ENCODE measurements at regions not wholly inside any gene's neighbourhood (a gene's known extent, or its start where the extent isn't known, plus 50 kb on each side); places are given as distances from the start of the nearest gene placed in this dataset.

DNA sequence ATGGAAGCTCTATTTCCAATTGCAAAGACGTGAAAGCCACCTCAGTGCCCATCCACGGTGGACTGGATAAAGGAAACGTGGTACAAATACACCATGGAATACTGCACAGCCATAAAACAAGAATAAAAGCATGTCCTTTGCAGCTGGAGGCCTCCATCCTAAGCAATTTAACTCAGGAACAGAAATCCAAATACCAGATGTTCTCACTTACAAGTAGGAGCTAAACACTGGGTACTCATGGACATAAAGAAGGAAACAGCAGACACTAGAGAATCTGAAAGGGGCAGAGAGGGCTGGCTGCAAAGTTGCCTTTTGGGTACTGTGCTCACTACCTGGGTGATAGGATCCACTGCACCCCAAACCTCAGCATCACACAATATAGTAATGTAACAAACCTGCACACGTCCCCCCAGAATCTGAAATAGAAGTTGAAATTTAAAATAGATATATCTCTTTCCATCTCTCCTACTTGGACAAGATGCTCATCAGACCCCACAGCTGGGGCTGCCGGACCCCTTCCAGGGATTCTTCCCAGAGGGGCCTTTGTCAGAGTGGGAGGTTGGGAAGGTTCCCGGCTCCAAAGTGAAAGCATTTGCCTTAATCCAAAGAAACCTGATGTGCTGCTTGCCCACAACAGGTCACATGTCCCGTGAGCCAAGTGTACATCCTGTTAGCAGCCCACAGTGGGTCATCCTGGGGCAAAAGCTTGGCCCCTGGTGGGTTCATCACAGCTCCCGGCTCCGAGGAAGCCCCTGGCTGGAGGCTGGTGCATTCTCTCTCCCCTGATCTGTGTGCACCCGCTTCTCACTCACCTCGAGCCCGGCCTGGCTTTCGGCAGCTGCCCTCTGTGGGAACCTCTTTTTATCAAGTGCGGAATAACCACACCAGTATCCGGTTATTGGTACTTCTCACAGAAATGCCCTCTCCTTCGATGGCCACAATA, 172.3 kb upstream of the PPP2R2D start:
- DNase-seq (ENCODE audit: low read depth in 1 of 2, low spot score in 1 of 2): no peak

DNA sequence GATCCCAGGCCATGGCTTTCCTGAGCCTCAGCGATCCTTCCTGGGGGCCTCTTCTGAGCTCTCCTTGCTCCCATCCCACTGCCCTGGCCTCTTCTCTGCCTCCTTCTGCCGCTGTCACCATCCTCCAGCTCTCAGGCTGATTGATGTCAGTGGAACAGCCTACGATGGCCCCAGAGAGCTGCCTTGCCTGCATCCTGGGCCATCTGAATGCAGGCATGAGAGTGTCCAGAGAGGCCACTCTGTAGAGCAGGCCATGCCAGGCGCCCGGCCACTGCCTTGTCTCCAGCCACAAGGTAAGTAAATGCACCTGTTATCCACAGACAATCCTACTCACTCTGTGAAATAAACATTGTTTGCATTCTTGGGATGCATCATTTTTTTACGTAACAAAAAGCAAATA, 171.4 kb upstream of the PPP2R2D start:
- DNase-seq (ENCODE audit: low read depth in 1 of 2, low spot score in 1 of 2): no peak

DNA sequence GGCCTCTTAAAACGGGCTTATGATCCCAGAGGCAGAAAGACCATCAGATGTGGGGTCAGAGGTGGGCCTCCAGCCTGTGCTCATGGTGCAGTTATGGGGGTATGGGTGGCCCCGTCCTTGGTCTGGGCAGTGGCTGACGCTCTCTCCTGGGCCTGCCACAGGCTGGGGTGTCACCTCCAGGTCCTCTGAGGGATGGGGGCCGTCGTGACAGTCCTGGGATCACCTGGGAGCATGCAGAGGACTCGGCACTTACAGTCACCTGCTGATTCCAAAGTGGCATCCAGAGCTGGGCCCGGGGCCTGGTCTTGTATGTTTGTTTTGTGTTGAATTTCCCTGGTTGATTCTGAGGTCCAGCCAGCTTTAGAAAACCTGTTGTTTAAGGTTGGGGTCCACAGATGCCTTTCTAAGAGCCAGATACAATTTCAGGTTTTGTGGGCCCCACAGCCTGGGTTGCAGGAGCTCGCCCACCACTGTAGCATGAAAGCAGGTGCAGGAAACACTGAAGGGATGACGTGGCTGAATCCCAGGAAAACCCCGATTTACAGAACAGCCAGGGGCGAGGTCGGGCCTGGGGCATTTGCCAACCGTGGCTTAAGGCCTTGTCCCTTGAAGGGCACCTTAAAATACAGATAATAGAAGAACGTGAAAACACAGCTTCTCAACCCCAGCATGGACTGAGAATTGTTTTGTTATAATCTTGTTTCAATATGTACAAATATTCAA, 170.7 kb upstream of the PPP2R2D start:
- no peak for DNase-seq (ENCODE audit: low read depth in 1 of 2, low spot score in 1 of 2)

DNA sequence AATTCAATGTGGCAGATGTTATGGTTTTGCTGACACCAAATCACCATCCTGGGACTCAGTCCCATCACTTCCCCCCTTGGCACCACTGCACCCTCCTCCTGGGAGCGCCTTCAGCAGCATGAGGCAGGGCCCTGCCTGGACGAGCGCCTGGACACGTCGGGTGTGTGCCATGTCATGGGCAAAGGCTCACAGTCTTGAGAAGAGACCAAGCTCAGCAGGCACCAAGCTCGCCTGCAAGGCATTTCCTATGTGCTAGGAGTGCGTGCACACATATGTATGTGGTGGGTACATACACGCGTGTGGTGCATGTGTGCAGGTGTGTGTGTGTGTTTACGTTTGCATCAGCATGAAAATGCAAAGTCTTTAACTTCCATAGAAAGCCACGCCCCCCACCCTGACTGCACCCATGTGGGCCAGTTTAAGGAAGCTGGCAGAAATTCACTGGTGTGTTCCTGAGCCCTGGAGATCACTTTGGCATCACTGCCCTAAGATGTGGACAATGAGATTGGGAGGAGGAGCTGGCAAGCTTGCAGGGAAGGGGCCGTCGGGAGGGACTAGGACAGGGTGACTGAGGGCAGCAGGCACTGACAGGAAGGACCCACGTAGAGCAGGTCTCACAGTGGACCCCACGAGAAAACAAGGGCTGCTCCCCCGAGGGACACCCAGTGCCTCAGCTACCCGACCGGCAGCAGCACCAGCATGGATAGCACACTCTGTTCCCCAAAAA, 169.9 kb upstream of the PPP2R2D start:
- no peak for DNase-seq (ENCODE audit: low read depth in 1 of 2, low spot score in 1 of 2)

DNA sequence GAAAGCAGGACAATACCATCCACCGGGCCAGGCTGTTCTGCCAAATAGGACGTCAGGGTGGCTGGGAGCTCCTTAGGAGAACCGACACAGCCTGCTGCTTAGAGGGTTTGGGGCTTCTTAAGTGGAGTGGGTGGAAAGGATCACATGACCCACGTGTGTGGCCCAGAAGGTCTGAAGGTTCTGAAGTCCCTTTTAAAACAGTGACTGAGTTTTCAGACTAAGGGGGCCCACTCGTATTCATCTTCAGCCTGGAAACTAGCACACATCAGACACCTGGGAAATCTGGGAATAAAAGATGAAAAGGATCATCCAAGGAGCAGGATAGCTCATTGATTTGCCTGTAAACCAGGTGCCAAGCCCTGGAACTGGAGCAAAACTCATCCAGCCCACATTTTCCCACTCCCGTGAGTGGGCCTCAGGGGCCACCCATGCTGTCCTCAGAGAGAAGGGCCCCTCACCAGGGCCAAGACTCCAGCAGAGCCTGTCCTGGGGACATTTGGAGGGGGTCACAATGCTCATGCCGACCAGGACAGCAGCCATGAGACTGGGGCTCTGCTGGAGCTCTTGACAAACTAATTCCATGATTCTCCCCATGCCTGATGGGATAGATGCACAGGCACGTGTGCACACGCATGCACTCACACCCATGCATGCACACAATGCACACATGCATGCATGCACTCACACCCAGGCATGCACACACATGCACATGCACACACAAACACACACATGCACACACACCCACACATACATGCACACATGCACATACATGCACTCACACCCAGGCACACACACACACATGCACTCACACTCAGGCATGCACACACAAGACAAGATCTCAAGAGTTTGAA, 168.8 kb upstream of the PPP2R2D start:
- no peak for DNase-seq (ENCODE audit: low read depth in 1 of 2, low spot score in 1 of 2)

DNA sequence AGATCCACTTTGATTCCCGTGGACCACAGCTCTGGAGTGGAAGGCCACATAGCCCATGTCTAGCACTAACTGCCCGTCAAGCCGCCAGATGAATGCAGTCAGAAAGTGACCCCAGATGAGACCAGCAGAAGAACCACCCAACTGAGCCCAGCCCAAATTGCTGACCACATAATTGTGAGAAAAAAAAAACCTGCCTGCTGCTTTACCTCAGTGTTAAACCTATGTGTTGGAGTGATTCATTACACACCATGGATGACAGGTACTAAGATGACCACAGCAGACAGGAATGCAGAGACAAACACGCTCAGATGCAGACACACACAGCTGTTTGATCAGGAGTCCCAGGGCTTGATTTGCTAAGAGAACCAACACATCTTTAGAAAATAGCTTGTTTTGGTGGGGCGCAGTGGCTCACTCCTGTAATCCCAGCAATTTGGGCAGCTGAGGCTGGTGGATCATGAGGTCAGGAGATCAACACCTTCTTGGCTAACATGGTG, 168.1 kb upstream of the PPP2R2D start:
- DNase-seq (ENCODE audit: low read depth in 1 of 2, low spot score in 1 of 2): no peak

DNA sequence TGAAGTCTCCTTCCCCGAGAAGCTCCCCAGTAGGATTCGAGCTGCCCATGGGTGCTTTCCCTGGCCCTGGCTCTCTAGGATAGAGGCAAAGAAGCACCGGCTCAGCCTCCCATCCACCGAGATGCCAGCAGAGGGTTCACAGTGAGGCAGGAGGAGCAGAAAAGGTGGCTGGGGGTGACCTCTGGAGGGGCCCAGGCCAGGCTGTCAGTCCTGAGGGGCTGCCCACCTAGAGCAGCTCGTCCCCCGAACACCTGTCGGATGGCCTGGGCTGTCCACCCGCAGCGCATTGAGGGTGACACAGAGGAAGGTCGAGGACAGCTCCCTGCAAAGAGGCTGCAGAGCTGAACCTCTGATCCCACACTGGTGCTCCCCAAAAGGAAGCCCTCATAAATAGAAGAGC, 167.2 kb upstream of the PPP2R2D start:
- no peak for DNase-seq (ENCODE audit: low read depth in 1 of 2, low spot score in 1 of 2)

DNA sequence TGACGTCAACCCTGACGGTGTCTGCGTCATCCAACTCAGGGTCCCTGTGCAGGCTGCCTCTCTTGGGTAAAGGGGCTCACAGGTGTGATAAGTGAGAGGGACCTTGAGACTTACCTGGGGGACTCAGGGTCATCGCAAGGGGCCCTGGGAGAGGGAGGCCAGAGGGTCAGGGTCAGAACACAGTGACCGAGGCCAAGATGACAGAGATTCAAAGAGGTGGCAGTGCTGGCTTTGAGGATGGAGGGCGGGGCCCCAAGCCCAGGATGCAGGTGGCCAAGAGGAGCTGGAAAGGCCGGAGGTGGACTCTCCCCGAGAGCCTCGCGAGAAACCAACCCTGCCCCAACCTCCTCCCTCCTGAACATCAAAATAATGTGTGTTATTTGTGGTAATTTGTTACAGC, 165.2 kb upstream of the PPP2R2D start:
- DNase-seq (ENCODE audit: low read depth in 1 of 2, low spot score in 1 of 2): no peak

DNA sequence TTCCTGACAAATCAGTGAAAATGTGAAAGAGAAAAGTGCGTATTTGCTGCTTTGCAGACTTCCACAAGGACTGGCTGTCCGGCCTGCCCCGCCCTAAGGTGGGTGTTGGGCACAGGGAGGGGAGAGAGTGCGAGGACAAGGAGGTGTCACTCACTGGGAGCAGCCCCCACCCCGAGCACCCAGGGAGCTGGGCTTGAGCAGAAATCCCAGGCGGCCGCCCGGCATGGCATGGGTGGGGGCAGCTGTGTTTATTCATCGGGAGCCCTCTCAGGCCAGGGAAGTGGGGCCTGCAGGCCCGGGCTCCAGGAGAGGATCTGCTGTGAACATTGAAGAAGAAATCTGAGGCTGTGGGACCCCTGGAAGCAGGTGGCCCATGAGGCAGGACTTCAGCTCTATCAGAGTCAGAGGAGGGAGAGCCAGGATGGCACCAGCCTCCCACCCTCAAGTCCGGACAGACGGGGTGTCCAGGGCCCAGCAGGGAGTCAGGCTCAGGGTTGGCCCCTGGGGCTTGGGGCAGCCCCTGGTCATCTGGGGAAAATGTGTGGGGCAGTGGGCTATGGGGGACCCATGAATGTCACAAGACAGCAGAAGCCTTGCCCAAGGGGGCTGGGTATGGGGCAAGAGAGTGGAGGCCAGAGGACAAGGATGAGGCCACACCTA, 164.4 kb upstream of the PPP2R2D start:
- no peak for DNase-seq (ENCODE audit: low read depth in 1 of 2, low spot score in 1 of 2)

DNA sequence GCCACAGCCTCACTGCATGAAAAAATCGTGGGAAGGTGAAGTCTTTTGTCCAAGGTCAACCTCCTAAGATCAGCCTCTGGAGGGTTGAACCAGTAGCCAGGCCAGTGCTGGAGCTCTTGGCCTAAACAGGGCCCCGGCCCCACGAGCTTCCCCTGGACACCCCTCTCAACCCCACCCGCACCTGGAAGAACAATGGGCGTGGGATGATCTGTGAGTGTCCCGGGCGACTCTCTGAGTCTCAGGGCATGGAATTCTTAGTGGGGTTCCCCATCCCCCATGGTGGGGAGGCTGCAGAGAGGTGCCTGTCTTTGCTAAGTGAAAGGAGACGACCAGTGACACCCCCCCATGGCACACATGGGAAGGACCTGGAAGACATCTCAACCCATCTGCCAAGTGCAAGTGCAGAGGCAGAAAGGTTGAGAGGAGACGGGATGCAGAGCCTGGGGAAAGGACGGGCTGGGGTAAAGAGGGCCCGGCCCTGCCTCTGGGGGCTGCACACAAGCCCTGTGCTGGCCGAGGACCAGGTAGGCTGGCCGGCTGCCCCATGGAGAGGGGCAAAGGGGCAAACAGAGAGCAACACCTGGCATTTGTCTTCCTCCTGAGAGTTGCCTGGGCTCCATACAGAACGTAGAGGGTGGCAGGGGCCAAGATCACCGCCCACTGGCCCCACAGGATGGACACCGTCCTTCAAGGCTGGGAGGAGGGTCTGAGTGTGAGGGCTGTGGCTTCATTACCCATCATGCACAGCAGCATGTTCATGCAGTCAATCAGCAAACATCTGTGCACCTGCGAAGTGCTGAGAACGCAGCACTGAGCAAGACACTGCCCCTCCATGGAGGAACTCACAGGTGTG, 163.0 kb upstream of the PPP2R2D start:
- no peak for DNase-seq (ENCODE audit: low read depth in 1 of 2, low spot score in 1 of 2)

DNA sequence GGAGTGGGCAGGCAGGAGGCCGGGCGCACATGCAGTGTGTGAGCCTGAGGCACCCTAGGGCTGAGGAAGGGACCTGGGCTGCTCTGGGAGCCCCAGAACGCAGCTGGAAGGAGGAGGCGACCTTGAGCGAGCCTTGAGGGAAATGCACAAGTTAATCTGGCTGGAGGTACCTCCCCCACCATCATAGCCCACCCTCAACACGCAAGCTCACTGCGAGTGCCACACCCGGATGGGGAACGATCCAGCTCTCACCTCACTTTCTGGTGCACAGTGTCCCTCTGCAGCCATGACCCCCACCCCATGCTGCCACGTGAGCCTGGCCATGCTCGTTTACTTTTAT, 162.4 kb upstream of the PPP2R2D start:
- no peak for DNase-seq (ENCODE audit: low read depth in 1 of 2, low spot score in 1 of 2)

DNA sequence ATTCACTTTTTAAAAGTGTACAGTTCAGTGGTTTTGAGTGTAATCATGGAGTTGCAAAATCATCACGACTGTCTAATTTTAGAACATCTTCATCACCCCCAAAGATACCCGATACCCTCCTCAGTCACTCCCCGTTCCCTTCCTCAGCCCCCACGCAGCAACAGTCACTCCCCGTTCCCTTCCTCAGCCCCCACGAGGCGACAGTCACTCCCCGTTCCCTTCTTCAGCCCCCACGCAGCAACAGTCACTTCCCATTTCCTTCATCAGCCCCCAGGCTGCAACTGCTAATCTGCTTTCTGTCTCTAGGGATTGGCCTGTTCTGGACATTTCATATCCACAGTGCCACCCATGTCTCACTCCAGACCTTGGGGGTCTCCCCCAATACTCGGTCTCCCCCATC, 161.6 kb upstream of the PPP2R2D start:
- no peak for DNase-seq (ENCODE audit: low read depth in 1 of 2, low spot score in 1 of 2)

DNA sequence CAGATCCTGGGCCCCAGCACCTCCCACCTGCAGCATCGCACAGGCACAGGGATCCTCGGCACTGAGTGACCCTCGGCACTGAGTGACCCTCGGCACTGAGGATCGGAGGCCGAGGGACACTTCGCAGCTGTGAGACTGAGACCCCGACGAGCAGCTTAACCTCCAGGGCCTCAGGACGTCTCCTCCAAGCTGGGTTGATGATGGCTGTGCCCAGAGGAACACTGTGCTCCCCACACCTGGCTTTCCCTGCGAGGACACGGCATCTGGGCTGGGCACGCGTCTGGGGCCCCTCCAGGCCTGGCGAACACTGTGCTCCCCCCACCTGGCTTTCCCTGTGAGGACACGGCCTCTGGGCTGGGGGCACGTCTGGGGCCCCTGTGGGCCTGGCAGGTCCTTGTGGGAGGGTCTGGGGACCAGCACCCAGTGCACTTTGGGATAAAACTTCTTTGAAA, 158.3 kb upstream of the PPP2R2D start:
- no peak for DNase-seq (ENCODE audit: low read depth in 1 of 2, low spot score in 1 of 2)

DNA sequence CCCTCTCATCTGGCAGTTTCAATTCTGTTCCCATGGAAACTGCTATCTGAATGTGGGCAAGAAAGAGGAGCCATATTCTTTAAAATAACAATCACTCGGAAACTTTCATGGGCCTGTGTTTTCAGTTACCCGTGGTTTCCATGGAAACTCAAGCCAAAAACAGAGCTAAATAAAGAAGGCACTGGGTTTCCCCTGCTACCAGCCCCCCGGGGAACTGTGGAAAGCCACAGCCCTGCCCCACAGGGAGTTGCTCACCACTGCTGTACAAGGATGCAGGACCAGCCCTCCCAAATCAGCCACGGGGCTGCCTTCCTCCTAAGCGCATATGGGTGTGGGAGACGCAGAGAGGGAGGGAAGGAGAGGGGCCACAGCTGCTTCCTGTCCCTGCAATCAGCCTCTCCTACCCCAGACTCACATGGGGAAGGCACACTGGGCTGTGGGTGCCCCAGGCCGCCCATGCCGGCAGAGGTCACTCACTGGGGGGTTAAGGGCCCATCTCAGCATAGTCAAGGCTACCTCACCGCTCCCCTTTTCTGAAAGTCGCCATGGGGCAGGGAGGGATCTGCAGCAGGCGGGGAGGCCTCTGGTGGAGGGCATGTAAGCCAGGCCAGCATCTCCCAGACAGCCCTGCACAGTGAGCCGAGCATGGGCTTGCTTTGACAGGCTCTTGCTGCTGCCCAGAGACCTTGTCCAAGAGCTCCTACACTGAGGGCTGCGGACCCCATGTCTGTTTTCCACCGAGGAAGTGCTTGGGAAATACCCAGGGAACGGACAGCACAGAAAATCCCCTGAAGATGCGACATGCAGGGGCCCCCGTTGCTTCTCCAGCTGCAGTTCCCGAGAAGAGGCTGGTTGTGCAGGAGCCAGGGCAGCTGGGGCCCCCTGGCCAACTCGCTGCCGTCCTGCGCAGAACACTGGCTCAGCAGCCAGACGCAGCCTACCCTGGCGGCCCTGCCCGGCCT, 157.3 kb upstream of the PPP2R2D start:
- no peak for DNase-seq (ENCODE audit: low read depth in 1 of 2, low spot score in 1 of 2)

DNA sequence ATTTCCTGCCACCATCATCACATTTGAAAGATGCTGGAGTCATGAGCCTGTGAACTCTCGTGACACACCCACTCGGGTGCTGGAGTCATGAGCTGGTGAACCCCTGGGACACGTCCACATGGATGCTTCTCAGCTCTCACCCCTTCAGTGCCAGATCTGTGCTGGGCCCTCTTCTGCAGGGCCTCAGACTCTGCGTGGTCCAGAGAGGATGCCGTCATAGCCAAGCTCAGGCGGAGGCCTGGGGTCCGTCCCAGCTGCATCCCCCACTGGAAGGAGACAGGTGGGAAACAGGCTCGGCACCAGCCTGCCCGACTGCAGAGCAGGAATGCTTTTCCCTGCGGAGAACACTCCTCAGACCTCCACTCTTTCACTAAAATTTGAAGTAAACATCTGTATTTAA, 156.5 kb upstream of the PPP2R2D start:
- no peak for DNase-seq (ENCODE audit: low read depth in 1 of 2, low spot score in 1 of 2)

DNA sequence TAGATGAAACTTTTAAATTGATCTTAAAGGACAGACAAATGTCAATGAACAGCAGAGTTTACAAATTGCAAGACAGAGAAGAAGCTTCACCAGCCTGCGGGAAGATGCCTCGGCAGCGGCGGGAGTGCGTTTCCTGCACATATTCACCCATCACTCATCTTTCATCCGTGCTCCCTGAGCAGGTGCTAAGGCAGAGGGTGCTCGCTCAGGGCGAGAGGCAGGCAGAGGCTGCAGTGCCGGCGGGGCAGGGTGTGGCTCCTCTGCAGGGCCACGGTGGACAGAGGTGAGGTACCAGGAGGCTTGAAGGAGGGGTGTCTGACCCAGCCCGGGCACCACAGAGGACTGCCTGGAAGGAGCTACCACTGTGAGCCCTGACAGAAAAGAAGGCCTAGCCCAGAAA, 155.2 kb upstream of the PPP2R2D start:
- no peak for DNase-seq (ENCODE audit: low read depth in 1 of 2, low spot score in 1 of 2)

DNA sequence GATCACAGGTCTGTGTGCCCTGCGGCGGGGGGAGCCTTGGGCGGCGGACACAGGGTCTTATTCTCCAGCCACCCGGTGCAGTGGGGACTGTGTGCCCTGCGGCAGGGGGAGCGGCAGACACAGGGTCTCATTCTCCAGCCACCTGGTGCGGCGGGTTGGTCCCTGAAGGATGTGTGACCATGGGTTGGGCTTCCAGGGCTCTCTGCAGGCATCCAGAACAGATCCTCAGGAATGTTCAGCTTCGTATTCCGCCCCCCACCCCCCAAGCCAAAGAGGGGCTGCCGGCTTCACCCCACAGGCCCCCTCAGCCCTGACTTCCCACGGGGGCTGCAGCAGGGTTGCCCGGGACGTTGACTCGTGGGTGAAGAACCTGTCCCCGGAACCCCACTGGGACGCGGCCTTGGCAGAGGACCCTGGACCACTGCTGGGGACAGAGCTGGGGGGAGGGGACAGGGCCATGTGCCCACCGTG, 154.5 kb upstream of the PPP2R2D start:
- no peak for DNase-seq (ENCODE audit: low read depth in 1 of 2, low spot score in 1 of 2)

DNA sequence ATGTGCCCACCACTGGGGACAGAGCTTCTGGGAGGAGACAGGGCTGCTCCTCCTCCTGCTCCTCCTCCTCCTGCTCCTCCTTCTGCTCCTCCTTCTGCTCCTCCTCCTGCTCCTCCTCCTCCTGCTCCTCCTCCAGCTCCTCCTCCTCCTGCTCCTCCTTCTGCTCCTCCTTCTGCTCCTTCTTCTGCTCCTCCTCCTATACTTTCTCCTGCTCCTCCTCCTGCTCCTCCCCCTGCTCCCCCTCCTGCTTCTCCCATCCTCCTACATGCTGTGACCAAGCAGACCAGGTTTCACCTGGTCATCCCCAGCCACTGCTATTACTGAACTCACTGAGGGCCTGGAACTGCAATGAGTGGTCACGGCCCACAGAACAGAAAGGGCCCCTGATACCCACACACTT, 154.0 kb upstream of the PPP2R2D start:
- DNase-seq (ENCODE audit: low read depth in 1 of 2, low spot score in 1 of 2): no peak
